A549 (cell line): ENCODE measurements at regions not wholly inside any gene's neighbourhood (a gene's known extent, or its start where the extent isn't known, plus 50 kb on each side); places are given as distances from the start of the nearest gene placed in this dataset.

Experiments used
- ATAC-seq, 2 experiments: fragments of 200-7000 bp in 1 of 2; fragments of >200 bp in 1 of 2; cut with Nextera tagmentation in 1 of 2; cut with Tn5 transposase in 1 of 2; 3 replicates each; pipeline versions ENCODE4 v1.8.0 to v1.9.1; 2018 to 2020; ENCODE audit warnings: mild to moderate bottlenecking in 1 of 2, moderate library complexity in 1 of 2
- CTCF ChIA-PET: fragments of 300-600 bp; sonication (Branson Sonifier 250); formaldehyde crosslinking; extraction: SDS; loops from one replicate; lab custom pipeline; 2021; ENCODE audit warnings: antibody characterized with exemption, inconsistent platforms; lab: Yijun Ruan, JAX
- POLR2A ChIA-PET: fragments of 350-600 bp; formaldehyde crosslinking; extraction: SDS; loops from one replicate; lab custom pipeline; 2021; ENCODE audit warnings: antibody characterized with exemption, inconsistent platforms; lab: Yijun Ruan, JAX
- DNase-seq, 2 experiments: peaks; one replicate each; pipeline versions ENCODE4 v3.0.0 to v3.0.0-alpha.2; 2011 to 2016; ENCODE audit warnings: low read depth in 1 of 2, low spot score in 1 of 2
- FAIRE-seq: peaks from 2 replicates; lab custom pipeline; 2011; peaks lifted over from hg19 to GRCh38; lab: Jason Lieb, UNC
- H3K27ac ChIP-seq, 2 experiments: fragments of >200 bp; sonication (Bioruptor Twin); formaldehyde crosslinking; 3 replicates each; pipeline ENCODE4 v1.5.1; 2016 to 2017
- H3K4me1 ChIP-seq: fragments of >200 bp; sonication (Bioruptor Twin); formaldehyde crosslinking; 3 replicates; pipeline ENCODE4 v1.6.1; 2016
- H3K4me2 ChIP-seq: fragments of >200 bp; sonication (Bioruptor Twin); formaldehyde crosslinking; 3 replicates; pipeline ENCODE4 v1.6.1; 2016
- H3K4me3 ChIP-seq: fragments of >200 bp; sonication (Bioruptor Twin); formaldehyde crosslinking; 3 replicates; pipeline ENCODE4 v1.5.1; 2016
- H3K9me3 ChIP-seq: fragments of >200 bp; sonication (Bioruptor Twin); formaldehyde crosslinking; 3 replicates; pipeline ENCODE4 v1.6.1; 2016
- BCL3 ChIP-seq: fragments of >200 bp; sonication (Bioruptor Twin); formaldehyde crosslinking; IDR thresholded peaks from 3 replicates; pipeline ENCODE4 v1.6.1; 2016
- CEBPB ChIP-seq, 2 experiments: fragments of >200 bp in 1 of 2; sonication (Bioruptor Twin) in 1 of 2; formaldehyde crosslinking in 1 of 2; IDR thresholded peaks; 2 replicates each; pipeline ENCODE4 v1.6.1; 2012 to 2016
- E2F6 ChIP-seq: IDR thresholded peaks from 2 replicates; pipeline ENCODE4 v1.6.1; 2012; ENCODE audit warnings: low read depth, borderline replicate concordance
- ELK1 ChIP-seq: fragments of 150-350 bp; IDR thresholded peaks from 2 replicates; pipeline ENCODE4 v1.6.1; 2014; ENCODE audit warnings: low read depth, mild to moderate bottlenecking, low read length
- ESRRA ChIP-seq: fragments of 150-350 bp; IDR thresholded peaks from 2 replicates; pipeline ENCODE4 v1.6.1; 2014; ENCODE audit warnings: mild to moderate bottlenecking, low read length, borderline replicate concordance
- FOSL2 ChIP-seq, 2 experiments: fragments of 450-650 bp in 1 of 2; fragments of >200 bp in 1 of 2; sonication (Bioruptor Twin) in 1 of 2; formaldehyde crosslinking; IDR thresholded peaks; 2 replicates each; pipeline versions ENCODE4 v1.5.0 to v1.6.1; 2016 to 2020; ENCODE audit warnings: mild to moderate bottlenecking in 1 of 2, moderate library complexity in 1 of 2
- FOXS1 ChIP-seq: fragments of 250-450 bp; sonication (Bioruptor Pico); IDR thresholded peaks from 2 replicates; pipeline ENCODE4 v1.5.0; 2020; ENCODE audit warnings: mild to moderate bottlenecking, moderate library complexity
- GATA3 ChIP-seq: IDR thresholded peaks from 2 replicates; pipeline ENCODE4 v1.6.1; 2012; ENCODE audit warnings: borderline replicate concordance
- HEYL ChIP-seq: fragments of 250-450 bp; sonication (Bioruptor Pico); IDR thresholded peaks from 2 replicates; pipeline ENCODE4 v1.8.0; 2021; ENCODE audit warnings: mild to moderate bottlenecking, moderate library complexity
- HOXB13 ChIP-seq: fragments of 250-450 bp; sonication (Bioruptor Pico); IDR thresholded peaks from 2 replicates; pipeline ENCODE4 v1.5.0; 2020; ENCODE audit warnings: low read depth, mild to moderate bottlenecking, moderate library complexity
- JUN ChIP-seq, 2 experiments: fragments of >200 bp; sonication (Bioruptor Twin); formaldehyde crosslinking; IDR thresholded peaks; 2 replicates in 1 of 2; 3 replicates in 1 of 2; pipeline ENCODE4 v1.6.1; 2016 to 2017
- KDM1A ChIP-seq: fragments of 200-600 bp; sonication (generic); IDR thresholded peaks from 2 replicates; pipeline ENCODE4 v1.6.1; 2016; ENCODE audit warnings: low read depth, mild to moderate bottlenecking
- MAFK ChIP-seq: fragments of 450-650 bp; IDR thresholded peaks from 2 replicates; pipeline ENCODE4 v1.6.1; 2014; ENCODE audit not compliant: partially characterized antibody
- MAX ChIP-seq: IDR thresholded peaks from 2 replicates; pipeline ENCODE4 v1.6.1; 2012
- MYC ChIP-seq: IDR thresholded peaks from 2 replicates; pipeline ENCODE4 v1.6.1; 2012; ENCODE audit warnings: mild to moderate bottlenecking, inconsistent platforms, low read length, improper control_type of control experiment, borderline replicate concordance
- NFE2L2 ChIP-seq: fragments of 150-350 bp; conservative IDR thresholded peaks from 2 replicates; pipeline ENCODE4 v1.6.1; 2014; ENCODE audit warnings: low read length
- PHF8 ChIP-seq: fragments of 200-600 bp; sonication (generic); IDR thresholded peaks from 2 replicates; pipeline ENCODE4 v1.6.1; 2016; ENCODE audit warnings: low read depth, mild to moderate bottlenecking, antibody characterized with exemption, moderate library complexity, borderline replicate concordance
- POLR2AphosphoS2 ChIP-seq: conservative IDR thresholded peaks from 2 replicates; pipeline ENCODE4 v1.6.1; 2012; ENCODE audit warnings: low read length, improper control_type of control experiment, inconsistent platforms
- RAD21 ChIP-seq, 2 experiments: fragments of >200 bp in 1 of 2; sonication (Bioruptor Twin) in 1 of 2; formaldehyde crosslinking in 1 of 2; IDR thresholded peaks in 1 of 2; conservative IDR thresholded peaks in 1 of 2; 2 replicates in 1 of 2; 3 replicates in 1 of 2; pipeline ENCODE4 v1.6.1; 2012 to 2018; ENCODE audit warnings: inconsistent platforms in 1 of 2
- RFX5 ChIP-seq: fragments of 450-650 bp; IDR thresholded peaks from 2 replicates; pipeline ENCODE4 v1.7.1; 2014; ENCODE audit warnings: antibody characterized with exemption, mild to moderate bottlenecking, moderate library complexity
- SREBF2 ChIP-seq: fragments of 450-650 bp; IDR thresholded peaks from 2 replicates; pipeline ENCODE4 v1.6.1; 2014; ENCODE audit warnings: mild to moderate bottlenecking, moderate library complexity
- ZFP36 ChIP-seq: fragments of 450-650 bp; IDR thresholded peaks from 2 replicates; pipeline ENCODE4 v1.6.1; 2014; ENCODE audit warnings: borderline replicate concordance; ENCODE audit not compliant: partially characterized antibody
- WGBS: methylation state at CpG from one replicate; pipeline ENCODE4 v1.1.6; 2017; ENCODE audit errors: missing lambda C conversion rate; 5-methylcytosine and 5-hydroxymethylcytosine counted together
- TF ChIP-seq, protein P1 (sequence below): fragments of >200 bp; sonication (Bioruptor Twin); formaldehyde crosslinking; IDR thresholded peaks from 2 replicates; pipeline ENCODE4 v1.6.1; 2016
- TF ChIP-seq, protein P2 (sequence below): fragments of >200 bp; sonication (Bioruptor Twin); formaldehyde crosslinking; IDR thresholded peaks from 3 replicates; pipeline ENCODE4 v1.5.1; 2016
- TF ChIP-seq, protein P3 (sequence below): fragments of 200-600 bp; sonication (generic); IDR thresholded peaks from 2 replicates; pipeline ENCODE4 v1.6.1; 2016; ENCODE audit warnings: antibody characterized with exemption, mild to moderate bottlenecking, moderate library complexity

- H3K4me1 ChIP-seq, result no peaks in the 10 kb centered on the region
- H3K27ac ChIP-seq, result no peak overlapping the region
- 34% methylated on average over 28 of the region's 28 CpGs for WGBS
- no peak overlapping the region for H3K4me3 ChIP-seq
- FAIRE-seq, result no peak
- ChIA-PET POLR2A (no interaction called here), CTCF (interaction anchor here (1.0 kb wide), 1 partner anchor 453 kb away, joined by 4 read pairs; no protein-coding TSS in a partner anchor)
- no peaks in the 10 kb centered on the region; the same call in 2 of the 3 replicates for H3K9me3 ChIP-seq
- TF ChIP-seq HEYL (no peak), NFE2L2 (no peak), ESRRA (no peak), FOXS1 (CRISPR knock-in tag) (no peak), POLR2AphosphoS2 (no peak), RAD21 (conservative IDR thresholded peaks at IDR 0.05 in 1 of 2, IDR thresholded peaks at IDR 0.05 in 1 of 2) (no peak), JUN (IDR thresholded peaks at IDR 0.05) (no peak), SREBF2 (no peak), MAX (no peak), BCL3 (no peak), FOSL2 (IDR thresholded peaks at IDR 0.05) (no peak), FOSL2 (CRISPR knock-in tag; IDR thresholded peaks at IDR 0.05) (no peak), ZFP36 (no peak), ELK1 (no peak), GATA3 (no peak)
- TF ChIP-seq, protein P1, sequence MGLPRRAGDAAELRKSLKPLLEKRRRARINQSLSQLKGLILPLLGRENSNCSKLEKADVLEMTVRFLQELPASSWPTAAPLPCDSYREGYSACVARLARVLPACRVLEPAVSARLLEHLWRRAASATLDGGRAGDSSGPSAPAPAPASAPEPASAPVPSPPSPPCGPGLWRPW, result no peak
- TF ChIP-seq, protein P2, sequence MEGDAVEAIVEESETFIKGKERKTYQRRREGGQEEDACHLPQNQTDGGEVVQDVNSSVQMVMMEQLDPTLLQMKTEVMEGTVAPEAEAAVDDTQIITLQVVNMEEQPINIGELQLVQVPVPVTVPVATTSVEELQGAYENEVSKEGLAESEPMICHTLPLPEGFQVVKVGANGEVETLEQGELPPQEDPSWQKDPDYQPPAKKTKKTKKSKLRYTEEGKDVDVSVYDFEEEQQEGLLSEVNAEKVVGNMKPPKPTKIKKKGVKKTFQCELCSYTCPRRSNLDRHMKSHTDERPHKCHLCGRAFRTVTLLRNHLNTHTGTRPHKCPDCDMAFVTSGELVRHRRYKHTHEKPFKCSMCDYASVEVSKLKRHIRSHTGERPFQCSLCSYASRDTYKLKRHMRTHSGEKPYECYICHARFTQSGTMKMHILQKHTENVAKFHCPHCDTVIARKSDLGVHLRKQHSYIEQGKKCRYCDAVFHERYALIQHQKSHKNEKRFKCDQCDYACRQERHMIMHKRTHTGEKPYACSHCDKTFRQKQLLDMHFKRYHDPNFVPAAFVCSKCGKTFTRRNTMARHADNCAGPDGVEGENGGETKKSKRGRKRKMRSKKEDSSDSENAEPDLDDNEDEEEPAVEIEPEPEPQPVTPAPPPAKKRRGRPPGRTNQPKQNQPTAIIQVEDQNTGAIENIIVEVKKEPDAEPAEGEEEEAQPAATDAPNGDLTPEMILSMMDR, result no peak
- ATAC-seq, result no peak
- no peak for DNase-seq
- no peak overlapping the region for H3K4me2 ChIP-seq
Measured at GRCh38 chr7:56229631-56230030, 113.4 kb upstream of the NUPR2 start.

- TF ChIP-seq JUN (IDR thresholded peaks at IDR 0.05) (no peak), POLR2AphosphoS2 (no peak), CEBPB (IDR thresholded peaks at IDR 0.05) (no peak), FOSL2 (IDR thresholded peaks at IDR 0.05) (no peak), FOSL2 (CRISPR knock-in tag; IDR thresholded peaks at IDR 0.05) (no peak), MAFK (no peak)
- Histone ChIP-seq H3K4me1 (no peaks in the 10 kb centered on the region), H3K4me3 (no peak overlapping the region), H3K27ac (no peak overlapping the region), H3K9me3 (no peaks in the 10 kb centered on the region; the same call in 2 of the 3 replicates), H3K4me2 (no peak overlapping the region)
- no peak for FAIRE-seq
- ChIA-PET CTCF (no interaction called here), POLR2A (no interaction called here)
- 9% methylated on average over 6 of the region's 6 CpGs for WGBS
- ATAC-seq, result no peak
- DNase-seq, result no peak
Measured at GRCh38 chr7:56222866-56223265, 106.6 kb upstream of the NUPR2 start.

DNA sequence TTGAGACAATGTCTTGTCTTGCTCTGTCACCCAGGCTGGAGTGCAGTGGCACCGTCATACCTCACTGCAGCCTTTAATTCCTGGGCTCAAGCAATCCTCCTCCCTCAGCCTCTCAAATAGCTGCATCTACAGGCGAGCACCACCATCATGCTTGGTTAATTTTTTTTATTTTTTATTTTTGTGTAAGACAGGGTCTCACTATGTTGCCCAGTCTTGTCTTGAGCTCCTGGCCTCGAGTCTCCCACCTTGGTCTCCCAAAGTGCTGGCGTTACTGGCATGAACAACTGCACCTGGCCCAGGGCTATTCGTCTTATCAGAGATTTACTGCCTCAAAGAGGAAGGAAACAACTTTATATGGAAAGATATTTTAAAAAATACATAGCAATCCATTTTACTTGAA, 102.8 kb upstream of the NUPR2 start:
- ATAC-seq (no peak), DNase-seq (no peak), FAIRE-seq (no peak)
- Histone ChIP-seq H3K4me1 (no peaks in the 10 kb centered on the region), H3K4me3 (no peak overlapping the region), H3K9me3 (no peaks in the 10 kb centered on the region; the same call in 2 of the 3 replicates), H3K27ac (no peak overlapping the region), H3K4me2 (no peak overlapping the region)
- ChIA-PET POLR2A (no interaction called here), CTCF (no interaction called here)
- WGBS, result 2% methylated on average over 5 of the region's 5 CpGs
- no peak for TF ChIP-seq E2F6
- no peak for TF ChIP-seq HOXB13 (CRISPR knock-in tag)
- no peak for TF ChIP-seq MYC
- no peak for TF ChIP-seq JUN (IDR thresholded peaks at IDR 0.05)
- no peak for TF ChIP-seq ESRRA
- TF ChIP-seq, protein P3, sequence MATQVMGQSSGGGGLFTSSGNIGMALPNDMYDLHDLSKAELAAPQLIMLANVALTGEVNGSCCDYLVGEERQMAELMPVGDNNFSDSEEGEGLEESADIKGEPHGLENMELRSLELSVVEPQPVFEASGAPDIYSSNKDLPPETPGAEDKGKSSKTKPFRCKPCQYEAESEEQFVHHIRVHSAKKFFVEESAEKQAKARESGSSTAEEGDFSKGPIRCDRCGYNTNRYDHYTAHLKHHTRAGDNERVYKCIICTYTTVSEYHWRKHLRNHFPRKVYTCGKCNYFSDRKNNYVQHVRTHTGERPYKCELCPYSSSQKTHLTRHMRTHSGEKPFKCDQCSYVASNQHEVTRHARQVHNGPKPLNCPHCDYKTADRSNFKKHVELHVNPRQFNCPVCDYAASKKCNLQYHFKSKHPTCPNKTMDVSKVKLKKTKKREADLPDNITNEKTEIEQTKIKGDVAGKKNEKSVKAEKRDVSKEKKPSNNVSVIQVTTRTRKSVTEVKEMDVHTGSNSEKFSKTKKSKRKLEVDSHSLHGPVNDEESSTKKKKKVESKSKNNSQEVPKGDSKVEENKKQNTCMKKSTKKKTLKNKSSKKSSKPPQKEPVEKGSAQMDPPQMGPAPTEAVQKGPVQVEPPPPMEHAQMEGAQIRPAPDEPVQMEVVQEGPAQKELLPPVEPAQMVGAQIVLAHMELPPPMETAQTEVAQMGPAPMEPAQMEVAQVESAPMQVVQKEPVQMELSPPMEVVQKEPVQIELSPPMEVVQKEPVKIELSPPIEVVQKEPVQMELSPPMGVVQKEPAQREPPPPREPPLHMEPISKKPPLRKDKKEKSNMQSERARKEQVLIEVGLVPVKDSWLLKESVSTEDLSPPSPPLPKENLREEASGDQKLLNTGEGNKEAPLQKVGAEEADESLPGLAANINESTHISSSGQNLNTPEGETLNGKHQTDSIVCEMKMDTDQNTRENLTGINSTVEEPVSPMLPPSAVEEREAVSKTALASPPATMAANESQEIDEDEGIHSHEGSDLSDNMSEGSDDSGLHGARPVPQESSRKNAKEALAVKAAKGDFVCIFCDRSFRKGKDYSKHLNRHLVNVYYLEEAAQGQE, result no peak
- no peak for TF ChIP-seq RFX5
- no peak for TF ChIP-seq KDM1A
- no peak for TF ChIP-seq PHF8
- no peak for TF ChIP-seq FOSL2 (IDR thresholded peaks at IDR 0.05)
- no peak for TF ChIP-seq FOSL2 (CRISPR knock-in tag; IDR thresholded peaks at IDR 0.05)
- no peak for TF ChIP-seq GATA3
